PC-9 (cell line): ENCODE measurements at regions not wholly inside any gene's neighbourhood (a gene's known extent, or its start where the extent isn't known, plus 50 kb on each side); places are given as distances from the start of the nearest gene placed in this dataset.

Experiments
- BruUV-seq: library from RNA; stranded (reverse); fragments of 400-500 nt; replicated peaks from 2 replicates; lab custom pipeline; 2021; lab: Mats Ljungman, UMichigan
- CTCF ChIA-PET: fragments of 300-600 bp; sonication (Branson Sonifier 250); formaldehyde crosslinking; loops from one replicate; lab custom pipeline; 2022; ENCODE audit warnings: antibody characterized with exemption; lab: Charles Lee
- POLR2A ChIA-PET: fragments of 300-600 bp; sonication (Branson Sonifier 250); formaldehyde crosslinking; loops from one replicate; lab custom pipeline; 2022; ENCODE audit warnings: antibody characterized with exemption; ENCODE audit not compliant: unreplicated experiment; lab: Charles Lee
- DNase-seq, 2 experiments: peaks; one replicate each; pipeline versions ENCODE4 v3.0.0 to v3.0.0-alpha.2; 2015 to 2022; ENCODE audit warnings: mixed read lengths in 1 of 2
- H2AFZ ChIP-seq: fragments of 200-600 bp; sonication (generic); 2 replicates; pipeline ENCODE4 v1.8.1; 2017; ENCODE audit warnings: antibody characterized with exemption
- H3F3A ChIP-seq: fragments of 200-600 bp; sonication (generic); 2 replicates; pipeline ENCODE4 v1.8.1; 2017; ENCODE audit warnings: antibody characterized with exemption, mild to moderate bottlenecking, low read depth; ENCODE audit not compliant: insufficient read depth
- H3K27ac ChIP-seq: fragments of 200-600 bp; sonication (generic); 2 replicates; pipeline ENCODE4 v1.6.1; 2016; ENCODE audit warnings: mixed run types
- H3K27me3 ChIP-seq: fragments of 200-600 bp; sonication (generic); 2 replicates; pipeline ENCODE4 v1.6.1; 2016; ENCODE audit warnings: low read depth, mixed run types; ENCODE audit not compliant: insufficient read depth
- H3K36me3 ChIP-seq: fragments of 200-600 bp; sonication (generic); 2 replicates; pipeline ENCODE4 v1.6.1; 2016; ENCODE audit warnings: low read depth, mixed run types
- H3K4me1 ChIP-seq: fragments of 200-600 bp; sonication (generic); replicated peaks from 2 replicates; pipeline ENCODE4 v1.6.1; 2016; ENCODE audit warnings: mixed run types; ENCODE audit not compliant: insufficient read depth
- H3K4me2 ChIP-seq: fragments of 200-600 bp; sonication (generic); 2 replicates; pipeline ENCODE4 v1.6.1; 2017; ENCODE audit warnings: mixed run types
- H3K4me3 ChIP-seq: fragments of 200-600 bp; sonication (generic); 2 replicates; pipeline ENCODE4 v1.6.1; 2016; ENCODE audit warnings: mixed run types
- H3K79me2 ChIP-seq: fragments of 200-600 bp; sonication (generic); 2 replicates; pipeline ENCODE4 v1.6.1; 2017; ENCODE audit warnings: low read depth, mixed run types
- H3K9me2 ChIP-seq: fragments of 200-600 bp; sonication (generic); 2 replicates; pipeline ENCODE4 v1.8.1; 2017; ENCODE audit warnings: mild to moderate bottlenecking; ENCODE audit not compliant: insufficient read depth
- H3K9me3 ChIP-seq: fragments of 200-600 bp; sonication (generic); 2 replicates; pipeline ENCODE4 v1.8.1; 2016; ENCODE audit warnings: low read depth; ENCODE audit not compliant: insufficient read depth
- H4K20me1 ChIP-seq: fragments of 200-600 bp; sonication (generic); 2 replicates; pipeline ENCODE4 v1.8.1; 2017; ENCODE audit not compliant: insufficient read depth
- CTCF ChIP-seq: fragments of 200-600 bp; sonication (generic); conservative IDR thresholded peaks from 2 replicates; pipeline ENCODE4 v1.6.1; 2017; ENCODE audit warnings: mixed run types, antibody characterized with exemption, mild to moderate bottlenecking, moderate library complexity
- EZH2 ChIP-seq: fragments of 200-600 bp; sonication (generic); IDR thresholded peaks from 2 replicates; pipeline ENCODE4 v1.8.0; 2017; ENCODE audit warnings: antibody characterized with exemption, low read depth
- intact Hi-C: fragments of 100-400 bp; cut with micrococcal nuclease; formaldehyde crosslinking; loops from one replicate; pipeline ENCODE4 v1.10.0; 2022; ENCODE audit not compliant: unreplicated experiment

GRCh38 chr15:29636140-29636539 is 186.1 kb downstream of the TJP1 start:
- no peak for TF ChIP-seq CTCF
- no peak for TF ChIP-seq EZH2
- POLR2A ChIA-PET = no interaction called here
- Histone ChIP-seq H3K36me3 (no peaks in the 10 kb centered on the region), H3K4me3 (no peak overlapping the region), H3K27me3 (peaks cover 61% of the 10 kb centered on the region), H3K27ac (no peak overlapping the region), H3K4me1 (no peaks in the 10 kb centered on the region), H3K79me2 (no peaks in the 10 kb centered on the region), H3K9me3 (no peaks in the 10 kb centered on the region), H3K4me2 (no peak overlapping the region), H3F3A (no peaks in the 10 kb centered on the region), H4K20me1 (no peaks in the 10 kb centered on the region), H2AFZ (no peak overlapping the region), H3K9me2 (no peaks in the 10 kb centered on the region)
- CTCF ChIA-PET = no interaction called here
- no peak for DNase-seq
- intact Hi-C loops = no loop called here
- BruUV-seq = no TSS peak

GRCh38 chr15:29635513-29636098 is 186.7 kb downstream of the TJP1 start:
- no peak for TF ChIP-seq EZH2
- TF ChIP-seq CTCF = no peak
- Histone ChIP-seq H3K4me2 (no peak overlapping the region), H3F3A (no peaks in the 10 kb centered on the region), H3K4me3 (no peak overlapping the region), H3K4me1 (no peaks in the 10 kb centered on the region), H3K36me3 (no peaks in the 10 kb centered on the region), H2AFZ (no peak overlapping the region), H4K20me1 (no peaks in the 10 kb centered on the region), H3K27me3 (peaks cover 66% of the 10 kb centered on the region), H3K9me2 (no peaks in the 10 kb centered on the region), H3K9me3 (no peaks in the 10 kb centered on the region), H3K79me2 (no peaks in the 10 kb centered on the region), H3K27ac (no peak overlapping the region)
- DNase-seq = no peak
- intact Hi-C loops = no loop called here
- ChIA-PET CTCF (no interaction called here), POLR2A (no interaction called here)
- no TSS peak for BruUV-seq

- Histone ChIP-seq H3K4me1 (no peaks in the 10 kb centered on the region), H2AFZ (no peak overlapping the region), H4K20me1 (no peaks in the 10 kb centered on the region), H3K27me3 (peaks cover 63% of the 10 kb centered on the region), H3K36me3 (no peaks in the 10 kb centered on the region), H3K9me2 (no peaks in the 10 kb centered on the region), H3K9me3 (no peaks in the 10 kb centered on the region), H3K27ac (no peak overlapping the region), H3K4me2 (no peak overlapping the region), H3K4me3 (no peak overlapping the region), H3K79me2 (no peaks in the 10 kb centered on the region), H3F3A (no peaks in the 10 kb centered on the region)
- TF ChIP-seq EZH2 = no peak
- TF ChIP-seq CTCF = no peak
- no TSS peak for BruUV-seq
- DNase-seq = no peak
- CTCF ChIA-PET = no interaction called here
- intact Hi-C loops = no loop called here
- POLR2A ChIA-PET = no interaction called here
Observed at GRCh38 chr15:29633971-29634370, 188.3 kb downstream of the TJP1 start.
